Body of pancreas (tissue), 4 donors: ENCODE measurements at regions not wholly inside any gene's neighbourhood (a gene's known extent, or its start where the extent isn't known, plus 50 kb on each side); places are given as distances from the start of the nearest gene placed in this dataset.

ENCODE experiments used
- POLR2A ChIP-seq, 3 donors: fragments of 450-650 bp; IDR thresholded peaks; one replicate each; pipeline ENCODE4 v1.6.1; 2016; ENCODE audit warnings: antibody characterized with exemption in 3 of 3, mild to moderate bottlenecking in 2 of 3
- TF ChIP-seq, protein P1 (sequence below), 7 experiments: fragments of 450-650 bp in 4 of 7; fragments of 200-600 bp in 3 of 7; sonication (generic) in 3 of 7; IDR thresholded peaks; one replicate each; pipeline ENCODE4 v1.5.1; 2016 to 2019; ENCODE audit warnings: antibody characterized with exemption in 7 of 7

DNA sequence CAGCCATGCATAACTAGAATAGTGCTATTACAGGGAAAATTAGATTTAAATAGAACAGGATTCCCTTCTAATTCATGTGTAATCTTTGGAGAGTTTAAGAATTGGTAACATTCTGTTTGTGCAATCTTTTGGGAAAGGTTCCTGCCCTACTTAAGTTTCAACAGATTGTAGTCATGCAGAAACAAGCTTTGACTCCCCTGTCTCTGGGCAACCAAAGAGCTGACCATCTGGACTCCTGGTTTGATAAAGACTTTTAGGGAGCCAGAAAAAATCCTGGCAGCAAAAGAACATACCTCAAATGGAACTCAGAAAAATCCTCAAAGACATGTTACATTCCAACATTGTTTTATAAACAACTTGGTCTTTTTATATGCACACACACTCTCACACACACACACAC is 191.1 kb upstream of the NEIL3 start:
- TF ChIP-seq, protein P1, sequence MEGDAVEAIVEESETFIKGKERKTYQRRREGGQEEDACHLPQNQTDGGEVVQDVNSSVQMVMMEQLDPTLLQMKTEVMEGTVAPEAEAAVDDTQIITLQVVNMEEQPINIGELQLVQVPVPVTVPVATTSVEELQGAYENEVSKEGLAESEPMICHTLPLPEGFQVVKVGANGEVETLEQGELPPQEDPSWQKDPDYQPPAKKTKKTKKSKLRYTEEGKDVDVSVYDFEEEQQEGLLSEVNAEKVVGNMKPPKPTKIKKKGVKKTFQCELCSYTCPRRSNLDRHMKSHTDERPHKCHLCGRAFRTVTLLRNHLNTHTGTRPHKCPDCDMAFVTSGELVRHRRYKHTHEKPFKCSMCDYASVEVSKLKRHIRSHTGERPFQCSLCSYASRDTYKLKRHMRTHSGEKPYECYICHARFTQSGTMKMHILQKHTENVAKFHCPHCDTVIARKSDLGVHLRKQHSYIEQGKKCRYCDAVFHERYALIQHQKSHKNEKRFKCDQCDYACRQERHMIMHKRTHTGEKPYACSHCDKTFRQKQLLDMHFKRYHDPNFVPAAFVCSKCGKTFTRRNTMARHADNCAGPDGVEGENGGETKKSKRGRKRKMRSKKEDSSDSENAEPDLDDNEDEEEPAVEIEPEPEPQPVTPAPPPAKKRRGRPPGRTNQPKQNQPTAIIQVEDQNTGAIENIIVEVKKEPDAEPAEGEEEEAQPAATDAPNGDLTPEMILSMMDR (IDR thresholded peaks at IDR 0.05), result no peak
- no peak for TF ChIP-seq POLR2A (IDR thresholded peaks at IDR 0.05)
